ENCODE measurements at regions not wholly inside any gene's neighbourhood (a gene's known extent, or its start where the extent isn't known, plus 50 kb on each side); places are given as distances from the start of the nearest gene placed in this dataset.

- no peak for TF ChIP-seq POLR2A (IDR thresholded peaks at IDR 0.05)
- TF ChIP-seq CTCF (IDR thresholded peaks at IDR 0.05) = no peak
These were observed 593.2 kb downstream of the ELAVL2 start for GRCh38 chr9:23232831-23233230.
